ENCODE measurements at regions not wholly inside any gene's neighbourhood (a gene's known extent, or its start where the extent isn't known, plus 50 kb on each side); places are given as distances from the start of the nearest gene placed in this dataset.
"Not testable (repeated sequence)": the region's sequence is repeated elsewhere in the genome, so short reads cannot be mapped to it uniquely, and the experiment has no call there.

DNA sequence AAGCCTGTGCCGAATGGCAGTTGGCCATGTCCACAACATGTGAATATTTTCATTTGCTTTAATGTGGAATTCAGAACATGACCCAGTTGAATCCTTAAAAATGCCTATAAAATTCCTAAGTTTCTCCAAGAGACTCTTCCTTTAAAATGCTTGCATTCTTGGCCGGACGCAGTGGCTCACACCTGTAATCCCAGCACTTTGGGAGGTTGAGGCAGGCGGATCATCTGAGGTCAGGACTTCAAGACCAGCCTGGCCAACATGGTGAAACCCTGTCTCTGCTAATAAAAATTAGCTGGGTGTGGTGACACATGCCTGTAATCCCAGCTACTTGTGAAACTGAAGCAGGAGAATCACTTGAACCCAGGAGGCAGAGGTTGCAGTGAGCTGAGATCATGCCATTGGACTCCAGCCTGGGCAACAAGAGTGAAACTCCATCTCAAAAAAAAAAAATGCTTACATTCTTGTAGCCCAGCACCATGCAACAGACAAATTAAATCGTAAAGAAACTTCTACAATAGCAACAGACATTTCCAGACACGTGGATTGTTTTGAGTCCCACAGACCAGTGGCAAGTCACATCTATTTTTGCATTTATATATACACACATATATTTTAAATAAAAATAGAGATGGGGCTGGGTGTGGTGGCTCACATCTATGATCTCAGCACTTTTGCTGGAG is 274.4 kb downstream of the GOLGA6L6 start:
- TF ChIP-seq, protein P1, sequence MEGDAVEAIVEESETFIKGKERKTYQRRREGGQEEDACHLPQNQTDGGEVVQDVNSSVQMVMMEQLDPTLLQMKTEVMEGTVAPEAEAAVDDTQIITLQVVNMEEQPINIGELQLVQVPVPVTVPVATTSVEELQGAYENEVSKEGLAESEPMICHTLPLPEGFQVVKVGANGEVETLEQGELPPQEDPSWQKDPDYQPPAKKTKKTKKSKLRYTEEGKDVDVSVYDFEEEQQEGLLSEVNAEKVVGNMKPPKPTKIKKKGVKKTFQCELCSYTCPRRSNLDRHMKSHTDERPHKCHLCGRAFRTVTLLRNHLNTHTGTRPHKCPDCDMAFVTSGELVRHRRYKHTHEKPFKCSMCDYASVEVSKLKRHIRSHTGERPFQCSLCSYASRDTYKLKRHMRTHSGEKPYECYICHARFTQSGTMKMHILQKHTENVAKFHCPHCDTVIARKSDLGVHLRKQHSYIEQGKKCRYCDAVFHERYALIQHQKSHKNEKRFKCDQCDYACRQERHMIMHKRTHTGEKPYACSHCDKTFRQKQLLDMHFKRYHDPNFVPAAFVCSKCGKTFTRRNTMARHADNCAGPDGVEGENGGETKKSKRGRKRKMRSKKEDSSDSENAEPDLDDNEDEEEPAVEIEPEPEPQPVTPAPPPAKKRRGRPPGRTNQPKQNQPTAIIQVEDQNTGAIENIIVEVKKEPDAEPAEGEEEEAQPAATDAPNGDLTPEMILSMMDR (IDR thresholded peaks at IDR 0.05): not testable (repeated sequence)
- TF ChIP-seq POLR2A (IDR thresholded peaks at IDR 0.05): not testable (repeated sequence)
